ENCODE measurements at regions not wholly inside any gene's neighbourhood (a gene's known extent, or its start where the extent isn't known, plus 50 kb on each side); places are given as distances from the start of the nearest gene placed in this dataset.

DNA sequence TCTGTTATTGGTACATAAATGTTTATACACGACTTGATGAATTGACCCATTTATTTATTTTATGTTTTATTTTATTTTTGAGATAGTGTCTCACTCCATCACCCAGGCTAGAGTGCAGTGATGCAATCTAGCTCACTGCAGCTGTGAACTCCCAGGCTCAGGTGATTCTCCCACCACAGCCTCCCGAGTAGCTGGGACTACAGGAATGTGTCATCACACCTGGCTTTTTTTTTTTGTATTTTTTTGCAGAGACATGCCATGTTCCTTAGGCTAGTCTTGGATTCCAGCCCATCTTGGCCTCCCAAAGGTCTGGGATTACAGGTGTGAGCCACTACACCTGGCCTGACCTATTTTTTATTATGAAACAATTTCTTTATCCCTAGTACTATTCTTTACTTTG, 355.0 kb upstream of the PRICKLE1 start:
- TF ChIP-seq, protein P1, sequence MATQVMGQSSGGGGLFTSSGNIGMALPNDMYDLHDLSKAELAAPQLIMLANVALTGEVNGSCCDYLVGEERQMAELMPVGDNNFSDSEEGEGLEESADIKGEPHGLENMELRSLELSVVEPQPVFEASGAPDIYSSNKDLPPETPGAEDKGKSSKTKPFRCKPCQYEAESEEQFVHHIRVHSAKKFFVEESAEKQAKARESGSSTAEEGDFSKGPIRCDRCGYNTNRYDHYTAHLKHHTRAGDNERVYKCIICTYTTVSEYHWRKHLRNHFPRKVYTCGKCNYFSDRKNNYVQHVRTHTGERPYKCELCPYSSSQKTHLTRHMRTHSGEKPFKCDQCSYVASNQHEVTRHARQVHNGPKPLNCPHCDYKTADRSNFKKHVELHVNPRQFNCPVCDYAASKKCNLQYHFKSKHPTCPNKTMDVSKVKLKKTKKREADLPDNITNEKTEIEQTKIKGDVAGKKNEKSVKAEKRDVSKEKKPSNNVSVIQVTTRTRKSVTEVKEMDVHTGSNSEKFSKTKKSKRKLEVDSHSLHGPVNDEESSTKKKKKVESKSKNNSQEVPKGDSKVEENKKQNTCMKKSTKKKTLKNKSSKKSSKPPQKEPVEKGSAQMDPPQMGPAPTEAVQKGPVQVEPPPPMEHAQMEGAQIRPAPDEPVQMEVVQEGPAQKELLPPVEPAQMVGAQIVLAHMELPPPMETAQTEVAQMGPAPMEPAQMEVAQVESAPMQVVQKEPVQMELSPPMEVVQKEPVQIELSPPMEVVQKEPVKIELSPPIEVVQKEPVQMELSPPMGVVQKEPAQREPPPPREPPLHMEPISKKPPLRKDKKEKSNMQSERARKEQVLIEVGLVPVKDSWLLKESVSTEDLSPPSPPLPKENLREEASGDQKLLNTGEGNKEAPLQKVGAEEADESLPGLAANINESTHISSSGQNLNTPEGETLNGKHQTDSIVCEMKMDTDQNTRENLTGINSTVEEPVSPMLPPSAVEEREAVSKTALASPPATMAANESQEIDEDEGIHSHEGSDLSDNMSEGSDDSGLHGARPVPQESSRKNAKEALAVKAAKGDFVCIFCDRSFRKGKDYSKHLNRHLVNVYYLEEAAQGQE (IDR thresholded peaks at IDR 0.05; ENCODE audit: borderline replicate concordance): no peak
- TF ChIP-seq RAD21 (conservative IDR thresholded peaks at IDR 0.05): no peak
- no peak for TF ChIP-seq EP300 (conservative IDR thresholded peaks at IDR 0.05; ENCODE audit: poor library complexity, severe bottlenecking)
- no peak for TF ChIP-seq TAF1 (IDR thresholded peaks at IDR 0.05; ENCODE audit: low read depth)
- no peak for TF ChIP-seq MXI1 (conservative IDR thresholded peaks at IDR 0.05; ENCODE audit: poor library complexity, severe bottlenecking)
- TF ChIP-seq, protein P2, sequence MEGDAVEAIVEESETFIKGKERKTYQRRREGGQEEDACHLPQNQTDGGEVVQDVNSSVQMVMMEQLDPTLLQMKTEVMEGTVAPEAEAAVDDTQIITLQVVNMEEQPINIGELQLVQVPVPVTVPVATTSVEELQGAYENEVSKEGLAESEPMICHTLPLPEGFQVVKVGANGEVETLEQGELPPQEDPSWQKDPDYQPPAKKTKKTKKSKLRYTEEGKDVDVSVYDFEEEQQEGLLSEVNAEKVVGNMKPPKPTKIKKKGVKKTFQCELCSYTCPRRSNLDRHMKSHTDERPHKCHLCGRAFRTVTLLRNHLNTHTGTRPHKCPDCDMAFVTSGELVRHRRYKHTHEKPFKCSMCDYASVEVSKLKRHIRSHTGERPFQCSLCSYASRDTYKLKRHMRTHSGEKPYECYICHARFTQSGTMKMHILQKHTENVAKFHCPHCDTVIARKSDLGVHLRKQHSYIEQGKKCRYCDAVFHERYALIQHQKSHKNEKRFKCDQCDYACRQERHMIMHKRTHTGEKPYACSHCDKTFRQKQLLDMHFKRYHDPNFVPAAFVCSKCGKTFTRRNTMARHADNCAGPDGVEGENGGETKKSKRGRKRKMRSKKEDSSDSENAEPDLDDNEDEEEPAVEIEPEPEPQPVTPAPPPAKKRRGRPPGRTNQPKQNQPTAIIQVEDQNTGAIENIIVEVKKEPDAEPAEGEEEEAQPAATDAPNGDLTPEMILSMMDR (IDR thresholded peaks at IDR 0.05; ENCODE audit: poor library complexity, severe bottlenecking): no peak
- no peak for TF ChIP-seq SMC3 (conservative IDR thresholded peaks at IDR 0.05; ENCODE audit: poor library complexity)
- TF ChIP-seq POLR2AphosphoS5 (IDR thresholded peaks at IDR 0.05): no peak
- no peak for TF ChIP-seq EZH2 (IDR thresholded peaks at IDR 0.05; ENCODE audit: borderline replicate concordance, insufficient read depth, low read length, poor library complexity, severe bottlenecking)
- H3K36me3 ChIP-seq (ENCODE audit: insufficient read depth, low read length): no peaks in the 10 kb centered on the region
- no peaks in the 10 kb centered on the region for H3K9me2 ChIP-seq (ENCODE audit: insufficient read depth, low read length)
- H3F3A ChIP-seq (ENCODE audit: insufficient read depth, low read length, poor library complexity, severe bottlenecking): no peaks in the 10 kb centered on the region
- no peaks in the 10 kb centered on the region for H3K9me3 ChIP-seq (ENCODE audit: low read length)
- no peak overlapping the region for H3K4me2 ChIP-seq (ENCODE audit: low read length)
- no peaks in the 10 kb centered on the region for H3K27me3 ChIP-seq (ENCODE audit: insufficient read depth, low read depth, low read length)
- H3K27ac ChIP-seq (ENCODE audit: low read length): no peak overlapping the region
- H3K4me3 ChIP-seq (ENCODE audit: low read length): no peak overlapping the region
- no peak overlapping the region for H3K9ac ChIP-seq (ENCODE audit: low read length)
- H3K79me2 ChIP-seq (replicated peaks; ENCODE audit: insufficient read depth, low read length): no peaks in the 10 kb centered on the region
- H2AFZ ChIP-seq (ENCODE audit: low read depth, low read length): no peak overlapping the region
- no peaks in the 10 kb centered on the region for H4K20me1 ChIP-seq (ENCODE audit: insufficient read depth)

- no peaks in the 10 kb centered on the region for H3K9me2 ChIP-seq (ENCODE audit: insufficient read depth, low read length)
- TF ChIP-seq MXI1 (conservative IDR thresholded peaks at IDR 0.05; ENCODE audit: poor library complexity, severe bottlenecking) (no peak), RAD21 (conservative IDR thresholded peaks at IDR 0.05) (no peak), EZH2 (IDR thresholded peaks at IDR 0.05; ENCODE audit: borderline replicate concordance, insufficient read depth, low read length, poor library complexity, severe bottlenecking) (no peak), SMC3 (conservative IDR thresholded peaks at IDR 0.05; ENCODE audit: poor library complexity) (no peak), POLR2AphosphoS5 (IDR thresholded peaks at IDR 0.05) (no peak), EP300 (conservative IDR thresholded peaks at IDR 0.05; ENCODE audit: poor library complexity, severe bottlenecking) (no peak), TAF1 (IDR thresholded peaks at IDR 0.05; ENCODE audit: low read depth) (no peak)
- TF ChIP-seq, protein P1 (IDR thresholded peaks at IDR 0.05; ENCODE audit: borderline replicate concordance): no peak
- TF ChIP-seq, protein P2 (IDR thresholded peaks at IDR 0.05; ENCODE audit: poor library complexity, severe bottlenecking): no peak
- H3F3A ChIP-seq (ENCODE audit: insufficient read depth, low read length, poor library complexity, severe bottlenecking): no peaks in the 10 kb centered on the region
- H3K27me3 ChIP-seq (ENCODE audit: insufficient read depth, low read depth, low read length): no peaks in the 10 kb centered on the region
- H3K9me3 ChIP-seq (ENCODE audit: low read length): no peaks in the 10 kb centered on the region
- no peak overlapping the region for H3K4me3 ChIP-seq (ENCODE audit: low read length)
- H3K9ac ChIP-seq (ENCODE audit: low read length): no peak overlapping the region
- H3K79me2 ChIP-seq (replicated peaks; ENCODE audit: insufficient read depth, low read length): no peaks in the 10 kb centered on the region
- H4K20me1 ChIP-seq (ENCODE audit: insufficient read depth): no peaks in the 10 kb centered on the region
- no peaks in the 10 kb centered on the region for H3K36me3 ChIP-seq (ENCODE audit: insufficient read depth, low read length)
- no peak overlapping the region for H2AFZ ChIP-seq (ENCODE audit: low read depth, low read length)
- no peak overlapping the region for H3K4me2 ChIP-seq (ENCODE audit: low read length)
- no peak overlapping the region for H3K27ac ChIP-seq (ENCODE audit: low read length)
Measured at GRCh38 chr12:42936991-42937390, 347.4 kb upstream of the PRICKLE1 start.
